ENCODE measurements at regions not wholly inside any gene's neighbourhood (a gene's known extent, or its start where the extent isn't known, plus 50 kb on each side); places are given as distances from the start of the nearest gene placed in this dataset.

GRCh38 chr9:108333530-108333983, 522.2 kb downstream of the ACTL7B start:
- DNase-seq: no peak

- no peak for DNase-seq
These were observed 524.2 kb downstream of the ACTL7B start for GRCh38 chr9:108331596-108331995.

- no peak for DNase-seq
These were observed 530.4 kb downstream of the ACTL7B start for GRCh38 chr9:108325406-108325805.

GRCh38 chr9:108323615-108324014, 532.2 kb downstream of the ACTL7B start:
- DNase-seq: no peak

- no peak for DNase-seq
These were observed 533.3 kb downstream of the ACTL7B start for GRCh38 chr9:108322326-108323098.

- no peak for DNase-seq
These were observed 539.2 kb downstream of the ACTL7B start for GRCh38 chr9:108316630-108317029.

GRCh38 chr9:108316066-108316465, 539.7 kb downstream of the ACTL7B start:
- DNase-seq: no peak

- no peak for DNase-seq
These were observed 544.0 kb downstream of the ACTL7B start for GRCh38 chr9:108311745-108312144.

- DNase-seq: no peak
These were observed 545.6 kb downstream of the ACTL7B start for GRCh38 chr9:108310202-108310601.

GRCh38 chr9:108300306-108301287, 555.2 kb downstream of the ACTL7B start:
- DNase-seq: no peak

- no peak for DNase-seq
These were observed 558.7 kb downstream of the ACTL7B start for GRCh38 chr9:108297073-108297472.

- DNase-seq: no peak
These were observed 559.7 kb downstream of the ACTL7B start for GRCh38 chr9:108296056-108296455.

GRCh38 chr9:108291586-108291932, 564.2 kb downstream of the ACTL7B start:
- DNase-seq: no peak

GRCh38 chr9:108290839-108291585, 564.8 kb downstream of the ACTL7B start:
- no peak for DNase-seq

GRCh38 chr9:108286638-108287206, 569.1 kb downstream of the ACTL7B start:
- DNase-seq: no peak

GRCh38 chr9:108283696-108284095, 572.1 kb downstream of the ACTL7B start:
- no peak for DNase-seq

- no peak for DNase-seq
These were observed 572.9 kb downstream of the ACTL7B start for GRCh38 chr9:108282872-108283271.

GRCh38 chr9:108281696-108282095, 574.1 kb downstream of the ACTL7B start:
- no peak for DNase-seq

- DNase-seq: no peak
These were observed 577.4 kb downstream of the ACTL7B start for GRCh38 chr9:108278341-108278740.

- no peak for DNase-seq
These were observed 578.6 kb downstream of the ACTL7B start for GRCh38 chr9:108277216-108277615.

- no peak for DNase-seq
These were observed 579.9 kb downstream of the ACTL7B start for GRCh38 chr9:108275906-108276305.

- no peak for DNase-seq
These were observed 580.8 kb downstream of the ACTL7B start for GRCh38 chr9:108274971-108275370.

Measured in left kidney (tissue), 1 donor.